Hepatocyte (in vitro differentiated cells): ENCODE measurements at regions not wholly inside any gene's neighbourhood (a gene's known extent, or its start where the extent isn't known, plus 50 kb on each side); places are given as distances from the start of the nearest gene placed in this dataset.

Experiments used
- EZH2 ChIP-seq: fragments of 200-600 bp; sonication (generic); IDR thresholded peaks from 2 replicates; pipeline ENCODE4 v1.6.1; 2016; ENCODE audit warnings: antibody characterized with exemption, mild to moderate bottlenecking, borderline replicate concordance
- EZH2phosphoT487 ChIP-seq: fragments of 200-600 bp; sonication (generic); IDR thresholded peaks from one replicate; pipeline ENCODE4 v1.6.1; 2018; ENCODE audit warnings: antibody characterized with exemption, mild to moderate bottlenecking, low read depth, moderate library complexity; ENCODE audit not compliant: unreplicated experiment, severe bottlenecking
- TF ChIP-seq, protein P1 (sequence below): fragments of 200-600 bp; sonication (generic); IDR thresholded peaks from 2 replicates; pipeline ENCODE4 v1.5.1; 2016; ENCODE audit warnings: antibody characterized with exemption, mild to moderate bottlenecking; ENCODE audit not compliant: poor library complexity

DNA sequence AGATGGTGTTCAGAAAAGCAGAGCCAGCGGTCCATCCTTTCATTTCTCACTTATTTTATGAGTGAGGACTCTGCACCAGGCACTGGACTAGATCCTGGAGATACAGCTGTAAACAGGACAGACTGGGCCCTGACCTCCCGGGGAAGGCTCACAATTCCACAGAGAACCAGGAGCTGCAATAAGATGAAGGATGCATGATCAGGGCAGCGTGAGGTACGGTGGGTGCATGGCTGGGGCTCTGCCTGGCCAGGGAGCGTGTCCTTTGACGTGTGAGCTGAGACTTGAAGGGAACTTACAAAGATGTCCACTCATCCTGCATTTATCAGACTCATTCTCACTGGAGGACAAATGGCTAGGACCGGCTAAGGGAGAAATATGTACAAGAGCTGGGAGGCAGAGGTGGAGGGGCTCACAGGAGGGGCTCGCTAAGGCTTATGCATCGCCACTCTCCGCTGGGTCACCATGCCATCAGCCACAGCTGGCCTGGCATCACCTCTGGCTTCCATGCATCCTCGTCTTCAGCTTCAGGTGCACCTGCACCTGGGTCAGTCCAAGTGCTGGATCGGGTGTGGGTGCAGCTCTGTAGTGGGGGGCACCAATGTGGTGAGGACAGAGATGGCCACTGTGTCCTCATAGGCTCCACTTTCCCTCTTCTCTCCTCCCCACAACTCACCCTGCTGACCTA is 213.9 kb downstream of the TOMM20 start:
- TF ChIP-seq, protein P1, sequence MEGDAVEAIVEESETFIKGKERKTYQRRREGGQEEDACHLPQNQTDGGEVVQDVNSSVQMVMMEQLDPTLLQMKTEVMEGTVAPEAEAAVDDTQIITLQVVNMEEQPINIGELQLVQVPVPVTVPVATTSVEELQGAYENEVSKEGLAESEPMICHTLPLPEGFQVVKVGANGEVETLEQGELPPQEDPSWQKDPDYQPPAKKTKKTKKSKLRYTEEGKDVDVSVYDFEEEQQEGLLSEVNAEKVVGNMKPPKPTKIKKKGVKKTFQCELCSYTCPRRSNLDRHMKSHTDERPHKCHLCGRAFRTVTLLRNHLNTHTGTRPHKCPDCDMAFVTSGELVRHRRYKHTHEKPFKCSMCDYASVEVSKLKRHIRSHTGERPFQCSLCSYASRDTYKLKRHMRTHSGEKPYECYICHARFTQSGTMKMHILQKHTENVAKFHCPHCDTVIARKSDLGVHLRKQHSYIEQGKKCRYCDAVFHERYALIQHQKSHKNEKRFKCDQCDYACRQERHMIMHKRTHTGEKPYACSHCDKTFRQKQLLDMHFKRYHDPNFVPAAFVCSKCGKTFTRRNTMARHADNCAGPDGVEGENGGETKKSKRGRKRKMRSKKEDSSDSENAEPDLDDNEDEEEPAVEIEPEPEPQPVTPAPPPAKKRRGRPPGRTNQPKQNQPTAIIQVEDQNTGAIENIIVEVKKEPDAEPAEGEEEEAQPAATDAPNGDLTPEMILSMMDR, result no peak
- TF ChIP-seq EZH2phosphoT487 (no peak), EZH2 (no peak)
